Erythroblast (primary cell): ENCODE measurements at regions not wholly inside any gene's neighbourhood (a gene's known extent, or its start where the extent isn't known, plus 50 kb on each side); places are given as distances from the start of the nearest gene placed in this dataset.

Source experiments
- GATA1 ChIP-seq: IDR thresholded peaks from 2 replicates; pipeline ENCODE4 v1.6.1; 2011; ENCODE audit warnings: low read depth, mild to moderate bottlenecking, control low read depth, low read length, moderate library complexity
- POLR2A ChIP-seq: IDR thresholded peaks from 2 replicates; pipeline ENCODE4 v1.6.1; 2011; ENCODE audit warnings: mild to moderate bottlenecking, low read length

DNA sequence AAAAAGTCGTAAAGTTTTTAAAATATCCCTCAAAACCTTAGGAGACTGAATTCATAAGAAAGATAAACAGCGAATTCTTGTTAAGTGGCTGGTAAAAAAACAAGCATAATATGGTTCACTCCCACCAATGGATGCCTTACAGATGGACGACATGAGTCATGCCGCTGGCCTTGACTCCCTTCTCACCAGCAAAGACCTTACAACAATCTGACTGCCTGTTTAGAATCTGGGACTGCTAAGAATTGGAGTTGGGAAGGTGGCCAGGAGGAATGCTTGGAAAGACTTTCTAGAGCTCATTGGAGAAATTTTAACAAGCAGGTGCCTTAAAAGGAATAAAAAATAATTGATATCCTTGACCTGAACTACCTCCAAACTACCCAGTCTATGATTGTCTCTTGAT is 206.9 kb upstream of the FMN2 start:
- TF ChIP-seq POLR2A (no peak), GATA1 (no peak)
